Epidermal melanocyte (primary cell): ENCODE measurements at regions not wholly inside any gene's neighbourhood (a gene's known extent, or its start where the extent isn't known, plus 50 kb on each side); places are given as distances from the start of the nearest gene placed in this dataset.
"Not testable (repeated sequence)": the region's sequence is repeated elsewhere in the genome, so short reads cannot be mapped to it uniquely, and the experiment has no call there.

Experiments
- DNase-seq: peaks from one replicate; pipeline ENCODE4 v3.0.0; 2011; ENCODE audit warnings: low spot score; ENCODE audit not compliant: insufficient read length

DNA sequence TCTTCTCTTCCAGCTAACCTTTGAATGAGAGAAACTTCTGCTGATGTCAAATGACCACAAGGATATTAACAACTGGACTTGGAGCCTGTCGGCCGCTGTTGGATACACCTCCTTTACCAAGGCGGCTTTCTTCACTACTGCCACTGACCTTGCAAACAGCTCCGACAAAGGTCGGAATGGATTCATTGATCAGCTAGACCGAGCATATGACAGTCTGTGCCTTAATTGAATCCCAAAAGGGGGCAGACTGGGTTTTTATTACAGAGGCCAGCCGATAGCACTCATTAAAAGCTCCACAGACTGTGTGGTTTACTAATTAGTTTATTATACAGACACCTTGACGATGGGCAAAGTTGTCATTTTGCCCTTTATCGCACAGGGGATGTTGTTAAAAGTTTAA lies 394.5 kb downstream of the RERGL start:
- no peak for DNase-seq

DNA sequence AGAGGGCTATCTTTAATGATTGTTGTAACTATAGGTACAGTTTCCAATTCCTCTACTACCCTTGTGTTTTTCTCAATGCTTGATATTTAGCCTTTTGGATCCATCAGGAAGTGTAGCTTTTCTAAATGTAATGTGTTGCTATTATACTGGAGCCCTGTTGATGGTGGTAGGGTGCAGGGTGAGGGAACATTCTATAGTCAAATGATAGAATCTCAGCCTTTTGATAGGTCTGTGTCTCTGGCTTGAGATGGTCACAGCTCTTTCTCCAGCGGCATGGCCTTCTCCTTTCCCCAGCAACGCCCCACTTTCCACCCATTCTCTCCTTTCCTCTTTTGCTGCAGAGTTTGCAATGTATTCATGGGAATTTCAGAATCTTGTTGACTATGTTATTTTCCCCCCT lies 398.6 kb downstream of the RERGL start:
- DNase-seq: no peak

DNA sequence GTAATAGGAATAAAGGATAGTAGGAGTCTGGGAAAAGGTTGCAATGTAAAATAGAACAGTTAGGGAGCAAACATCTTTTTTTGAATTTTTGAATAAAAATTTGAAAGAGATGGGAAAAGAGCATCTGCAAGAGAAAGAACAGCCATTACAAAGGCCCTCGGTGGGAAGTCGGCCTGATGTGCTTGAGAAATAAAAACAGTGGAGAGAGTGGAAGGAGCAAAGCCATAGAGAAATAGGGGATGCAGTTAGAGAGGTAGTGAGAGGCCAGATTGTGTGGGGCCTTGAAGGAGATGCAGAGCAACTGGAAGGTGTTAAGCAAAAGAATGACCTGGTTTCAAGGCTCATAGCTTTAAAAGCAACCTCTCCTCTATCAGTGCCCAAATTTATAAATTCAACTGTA lies 409.8 kb downstream of the RERGL start:
- DNase-seq: no peak

DNA sequence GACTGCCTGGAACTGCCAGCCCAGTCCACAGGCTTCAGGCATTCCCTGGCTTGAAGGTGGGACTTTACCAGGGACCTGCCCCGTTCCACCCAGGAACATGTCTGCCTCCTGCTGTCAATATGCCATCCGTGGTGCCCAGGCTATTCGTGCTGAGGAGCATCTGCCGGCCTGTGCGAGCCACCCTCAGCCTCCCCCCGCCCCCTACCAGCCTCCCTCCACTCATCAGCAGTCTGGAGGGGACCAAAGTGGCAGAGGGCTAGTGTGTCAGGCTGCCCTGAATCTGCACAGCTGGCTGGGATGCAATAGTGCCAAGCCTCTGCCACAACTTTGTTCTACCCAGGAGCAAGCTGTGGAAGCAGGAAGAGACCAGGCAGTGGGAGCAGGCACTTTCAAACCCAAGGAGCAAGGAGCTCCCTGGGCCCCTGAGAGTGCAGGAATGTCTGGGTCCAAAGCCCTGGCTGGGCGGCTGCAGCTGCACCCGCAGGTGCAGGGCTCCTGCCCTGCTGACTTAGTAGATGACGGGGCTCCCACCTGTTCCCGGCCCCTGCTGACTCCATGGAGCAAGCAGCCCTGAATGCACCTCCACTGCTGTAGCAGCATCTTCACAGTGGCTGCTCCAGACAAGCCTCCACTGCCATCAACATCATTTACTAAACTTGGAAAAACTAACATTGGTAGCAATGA lies 423.2 kb downstream of the RERGL start:
- DNase-seq: no peak

DNA sequence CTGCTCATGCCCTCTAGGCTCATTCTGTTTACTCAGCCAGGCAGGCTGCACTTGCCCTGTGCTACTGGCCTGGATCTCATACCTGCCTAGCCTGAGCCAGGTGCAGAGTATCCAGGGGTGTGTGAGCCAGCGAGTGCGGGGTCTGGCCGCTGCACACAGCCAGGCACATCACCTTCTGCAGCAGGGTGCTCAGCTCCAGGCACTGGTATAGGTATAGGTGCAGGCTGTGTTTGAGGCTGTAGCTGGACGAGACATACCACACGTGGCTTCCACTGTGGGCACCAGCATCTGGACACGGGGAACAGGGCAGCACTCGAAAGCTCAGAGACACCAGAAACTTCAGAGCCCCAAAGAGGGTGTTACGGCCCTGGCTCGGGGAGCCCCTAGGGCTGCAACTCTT lies 424.2 kb downstream of the RERGL start:
- DNase-seq: no peak

DNA sequence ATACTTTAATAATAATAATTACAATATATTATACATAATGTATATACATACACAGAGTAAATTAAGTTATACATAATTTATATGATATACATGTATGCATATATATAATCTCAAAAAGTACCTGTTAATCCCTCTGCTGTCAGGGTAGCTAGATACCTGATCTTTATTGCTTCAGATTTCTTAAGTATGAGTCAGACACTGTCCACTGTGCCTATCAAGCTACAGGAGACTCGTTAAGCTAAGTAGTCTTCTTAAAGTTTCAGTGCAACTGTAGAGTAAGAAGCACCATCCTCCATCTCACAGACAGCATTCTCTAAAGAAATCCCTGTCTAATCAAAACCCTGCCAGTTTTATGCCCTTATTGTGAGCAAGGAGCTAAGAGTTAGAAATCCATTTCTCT lies 428.7 kb downstream of the RERGL start:
- DNase-seq: no peak

DNA sequence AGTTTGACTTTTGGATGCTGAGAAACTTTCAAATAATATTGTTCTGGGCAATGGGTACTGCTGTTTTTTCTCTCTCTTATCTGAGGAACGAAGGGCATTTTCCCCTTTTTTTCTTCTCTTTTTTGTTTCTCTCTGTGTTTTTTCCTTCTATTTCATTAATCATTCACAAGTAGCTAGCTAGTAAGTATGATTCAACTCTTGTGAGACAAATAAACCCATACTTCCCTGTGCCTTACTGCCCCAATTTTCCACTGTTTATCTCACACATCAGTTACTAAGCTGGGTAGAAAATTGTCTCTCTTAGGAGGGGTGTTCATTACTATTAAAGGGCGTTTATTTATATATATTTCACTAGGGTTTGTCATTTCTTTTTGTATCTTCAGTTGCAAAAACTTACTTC lies 437.6 kb downstream of the RERGL start:
- DNase-seq: no peak

DNA sequence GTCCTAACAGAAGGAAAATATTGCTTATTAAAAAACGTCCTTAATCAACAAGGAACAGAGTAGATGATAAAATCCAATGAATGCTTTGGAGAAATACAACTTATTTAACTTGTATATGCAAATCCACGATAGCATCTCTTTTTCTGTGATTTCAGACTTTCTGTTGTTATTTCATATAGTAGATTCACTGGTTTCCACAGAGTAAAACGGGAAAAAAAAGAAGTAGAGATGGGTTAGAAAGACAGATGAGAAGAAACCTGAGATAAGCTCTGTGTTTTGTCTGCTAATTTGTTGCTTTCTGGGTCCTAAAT lies 447.7 kb downstream of the RERGL start:
- no peak for DNase-seq

DNA sequence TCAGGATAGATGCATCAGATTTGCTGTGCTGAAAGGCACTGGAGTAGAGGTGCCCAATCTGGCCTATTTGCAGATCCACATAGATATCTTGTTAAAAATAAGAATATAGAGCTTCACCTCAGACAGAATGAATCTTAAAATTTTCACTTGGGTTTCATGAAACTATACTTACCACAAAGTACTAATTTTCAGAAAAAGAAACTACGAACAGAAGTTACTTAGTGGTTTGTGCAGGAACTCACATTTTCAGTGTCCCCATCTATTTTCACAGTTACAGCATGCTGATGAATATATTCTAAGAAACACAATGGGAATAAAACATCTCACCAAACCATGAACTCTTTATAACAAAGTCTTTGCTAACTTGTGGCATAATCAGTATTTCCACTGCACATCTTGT lies 449.4 kb downstream of the RERGL start:
- DNase-seq: no peak

DNA sequence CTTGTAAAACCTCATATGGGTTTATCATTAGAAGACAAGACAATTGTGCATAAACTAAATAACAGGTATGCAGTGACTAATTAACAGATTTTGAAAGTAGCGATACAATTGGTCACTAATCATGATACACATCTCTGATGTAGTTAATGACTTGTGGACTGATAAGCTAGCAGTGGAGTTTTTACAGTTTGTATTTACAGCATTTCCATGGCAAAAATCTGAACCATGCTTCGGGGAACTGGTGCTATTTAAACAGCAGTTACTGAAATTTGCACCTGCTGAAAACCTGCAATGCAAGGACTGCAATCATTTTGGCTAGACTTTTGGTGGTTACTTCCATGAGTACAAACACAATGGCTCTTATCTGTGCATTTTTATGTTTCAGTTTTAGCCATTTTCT lies 471.2 kb downstream of the RERGL start:
- no peak for DNase-seq

DNA sequence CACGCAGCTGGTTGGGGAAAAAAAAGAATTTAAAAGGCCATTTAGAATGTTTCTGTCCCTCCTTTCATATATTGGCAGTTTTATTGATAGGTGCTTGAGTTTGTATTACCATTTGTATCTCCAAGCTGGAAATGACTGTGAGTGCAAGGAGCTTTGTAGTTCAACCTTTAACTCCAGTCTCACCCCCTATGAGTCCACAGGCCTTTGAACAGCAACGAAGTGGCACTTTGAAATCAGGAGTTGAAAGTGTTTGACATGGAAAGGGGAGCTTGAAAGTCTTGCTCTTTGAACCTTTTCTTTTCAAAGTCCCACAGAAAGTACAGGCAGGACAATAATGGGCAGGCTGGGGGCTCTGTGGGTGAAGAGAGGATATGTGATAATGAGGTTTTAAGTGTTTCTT lies 480.3 kb downstream of the RERGL start:
- DNase-seq: no peak

DNA sequence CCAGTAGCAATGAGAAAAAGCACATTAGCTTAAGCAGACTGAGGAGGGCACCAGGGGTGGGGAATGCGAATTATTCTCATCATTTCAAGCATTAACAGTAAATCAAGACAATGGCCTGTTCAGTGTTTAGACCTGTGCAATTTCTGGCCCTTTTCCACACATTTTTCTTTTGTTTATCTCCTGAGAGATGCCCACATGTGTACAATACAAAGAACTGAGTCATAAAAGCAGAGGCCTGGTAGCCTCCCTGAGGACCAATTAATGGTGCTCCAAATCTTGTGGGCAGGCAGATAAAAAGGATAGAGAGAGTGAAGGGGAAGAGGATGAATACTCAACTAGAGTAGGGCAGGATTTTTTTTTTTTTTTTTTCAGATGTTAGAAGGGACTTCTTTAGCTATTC lies 480.8 kb downstream of the RERGL start:
- DNase-seq: no peak

DNA sequence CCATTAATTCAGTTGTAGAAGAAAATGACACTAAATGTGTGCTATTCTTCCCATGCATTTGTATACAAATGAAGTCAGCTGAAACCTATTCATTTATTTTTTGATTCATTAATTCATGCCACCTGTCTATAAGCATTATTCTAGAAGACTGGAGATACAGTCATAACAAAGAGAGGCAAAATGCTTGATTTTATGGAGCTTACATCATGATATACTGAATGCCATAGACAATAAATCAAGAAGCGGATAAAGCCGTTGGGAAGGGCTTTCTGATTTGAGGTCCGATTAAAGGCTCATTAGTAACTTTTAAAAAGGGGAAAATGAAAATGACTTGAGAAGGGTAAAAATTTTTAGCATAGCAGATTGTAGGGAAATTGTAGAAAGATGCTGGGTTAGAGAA lies 494.9 kb downstream of the RERGL start:
- no peak for DNase-seq

DNA sequence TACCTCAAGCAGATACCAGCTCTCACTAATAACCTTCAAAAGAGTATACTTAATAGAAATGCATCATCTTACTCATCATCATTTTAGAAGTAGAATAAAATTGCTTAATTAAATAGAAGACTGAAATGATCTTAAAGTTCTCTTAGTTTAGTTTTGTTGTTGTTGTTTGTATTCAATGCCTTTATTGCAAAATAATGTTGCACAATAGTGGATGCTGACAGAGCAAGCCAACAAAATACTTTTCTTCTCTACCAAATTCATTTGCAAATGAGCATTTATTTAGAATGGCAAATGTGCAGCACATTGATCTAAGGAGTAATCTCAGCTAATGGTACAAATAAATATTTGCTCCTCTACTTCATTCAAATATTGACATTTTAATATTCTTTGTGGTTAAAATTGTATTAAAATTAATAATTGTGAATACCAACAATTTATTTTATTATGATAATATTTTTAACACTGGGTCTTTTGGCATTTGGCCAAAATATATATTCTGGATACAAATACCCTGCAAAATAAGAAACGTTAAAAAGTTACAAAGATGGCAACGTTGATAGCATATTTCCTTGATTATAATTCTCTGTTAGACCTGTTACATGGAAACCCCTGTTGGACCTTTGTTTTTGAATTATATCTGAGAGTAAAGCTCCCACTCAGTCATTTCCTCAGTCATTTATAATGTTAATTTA lies 496.1 kb downstream of the RERGL start:
- no peak for DNase-seq

DNA sequence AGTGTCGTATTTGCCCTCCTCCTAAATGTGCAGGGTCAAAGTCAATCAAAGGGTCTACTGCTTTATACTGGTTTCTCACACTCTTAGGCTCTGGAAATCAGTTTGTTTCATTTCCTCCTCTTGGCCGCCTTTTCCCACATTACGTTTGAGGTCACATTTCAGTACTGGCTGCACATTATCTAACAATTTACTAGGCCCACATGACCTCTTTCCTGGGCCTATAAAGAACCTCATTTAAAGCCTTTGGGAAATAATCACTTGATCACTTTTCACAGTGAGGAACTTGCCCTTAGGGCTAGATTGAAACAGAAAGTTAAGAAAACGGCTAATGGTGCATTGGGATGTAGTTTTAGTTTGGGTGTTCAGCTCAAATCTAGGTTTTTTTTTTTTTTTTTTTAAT lies 497.5 kb downstream of the RERGL start:
- DNase-seq: peak; percentile 23

DNA sequence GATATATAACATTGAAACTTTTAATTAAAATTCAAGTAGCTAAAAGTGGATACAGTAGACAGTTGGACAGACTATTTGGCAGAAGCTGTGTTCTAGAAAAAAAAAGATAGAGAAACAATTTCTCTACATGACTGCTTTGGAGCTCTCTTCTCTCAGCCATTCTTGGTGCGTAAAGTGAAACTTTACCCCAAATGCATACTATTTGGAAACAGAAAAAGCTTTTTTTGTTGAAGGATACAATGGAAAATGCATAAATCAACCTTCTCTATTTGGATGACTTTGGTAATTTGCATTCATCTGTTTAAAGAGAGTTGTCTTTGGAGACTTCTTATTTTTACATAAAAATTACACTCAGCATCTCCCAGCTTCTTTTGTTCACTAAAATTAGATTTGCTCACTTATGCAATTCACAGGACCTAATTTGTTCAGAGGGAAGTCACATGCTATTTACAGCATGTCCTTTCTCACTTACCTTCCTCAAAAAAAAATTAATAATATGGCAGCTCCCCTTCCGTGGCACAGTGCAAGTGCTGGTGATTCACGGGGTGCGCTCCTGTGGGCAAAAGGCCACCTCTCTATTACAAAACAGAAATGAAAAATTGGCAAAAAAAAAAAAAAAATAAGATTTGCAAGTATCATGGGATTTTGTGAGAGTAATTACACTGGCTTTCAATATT lies 498.9 kb downstream of the RERGL start:
- DNase-seq: no peak

DNA sequence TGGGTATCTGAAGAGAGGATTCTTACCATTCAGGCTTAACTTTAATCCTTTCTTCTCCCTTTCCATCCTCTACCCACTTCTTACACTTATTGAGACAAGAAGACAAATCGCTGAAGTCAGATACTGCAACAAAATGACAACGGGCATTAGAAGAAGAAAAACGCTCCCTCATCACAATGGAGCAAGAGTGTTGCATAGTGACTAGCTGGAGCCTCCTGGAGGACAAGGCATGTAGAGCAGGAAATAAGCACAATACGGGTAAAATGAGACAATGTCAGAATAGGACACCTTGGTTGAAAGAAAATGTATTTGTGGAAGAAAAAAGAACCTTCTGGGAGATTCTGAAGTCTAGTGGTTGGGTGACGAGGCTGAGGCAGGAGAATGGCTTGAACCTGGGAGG lies 501.0 kb downstream of the RERGL start:
- DNase-seq: no peak

DNA sequence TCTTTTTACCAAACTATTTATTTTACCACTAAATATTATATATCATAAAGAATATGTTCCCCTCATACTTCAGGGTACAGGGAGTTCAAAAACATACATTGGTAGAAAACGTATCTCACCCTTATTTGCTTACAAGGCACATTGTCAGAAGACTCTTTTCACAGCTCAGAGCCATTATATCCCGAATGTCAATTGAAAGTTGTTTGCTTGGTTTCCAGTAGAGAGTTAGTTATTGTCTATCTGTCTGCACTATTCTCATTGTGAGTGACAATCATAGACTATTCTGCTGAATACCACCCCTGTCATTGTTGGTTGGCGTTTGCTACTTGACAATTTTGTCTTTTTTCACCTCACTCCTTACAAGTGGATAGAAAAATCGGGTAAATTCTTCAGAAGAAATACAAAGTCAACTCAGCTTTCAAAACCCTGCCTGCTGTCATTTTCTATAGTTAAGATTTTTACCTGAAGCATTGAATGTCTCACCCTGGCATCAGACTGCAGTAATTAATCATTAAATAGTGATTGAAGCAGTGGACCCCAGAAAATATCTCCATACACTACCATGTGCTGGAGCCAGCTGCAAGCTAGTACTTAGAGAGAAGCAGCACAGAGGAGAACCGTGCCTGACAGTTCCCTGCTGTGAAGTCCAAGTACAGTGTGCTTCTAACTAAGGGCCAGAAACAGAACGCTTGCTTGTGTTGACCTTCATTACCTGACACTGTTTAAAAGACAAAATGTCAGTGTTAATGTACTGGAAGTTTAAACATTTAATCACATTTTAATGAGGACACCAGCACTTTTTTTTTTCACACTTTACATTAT lies 510.6 kb downstream of the RERGL start:
- DNase-seq: no peak

DNA sequence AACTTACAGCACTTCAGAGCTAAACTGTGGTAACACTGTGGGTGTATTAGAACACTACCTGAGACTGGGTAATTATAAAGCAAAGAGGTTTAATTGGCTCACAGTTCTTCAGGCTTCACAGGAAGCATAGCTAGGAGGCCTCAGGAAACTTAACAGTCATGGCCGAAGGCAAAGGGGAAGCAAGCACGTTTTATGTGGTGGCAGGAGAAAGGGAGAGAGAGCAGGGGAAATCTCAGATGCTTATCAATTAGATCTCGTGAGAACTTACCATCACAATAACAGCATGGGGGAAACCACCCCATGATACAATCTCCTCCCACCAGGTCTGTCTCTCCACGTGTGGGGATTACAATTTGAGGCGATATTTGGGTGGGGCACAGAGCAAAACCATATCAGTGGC lies 512.6 kb downstream of the RERGL start:
- no peak for DNase-seq

DNA sequence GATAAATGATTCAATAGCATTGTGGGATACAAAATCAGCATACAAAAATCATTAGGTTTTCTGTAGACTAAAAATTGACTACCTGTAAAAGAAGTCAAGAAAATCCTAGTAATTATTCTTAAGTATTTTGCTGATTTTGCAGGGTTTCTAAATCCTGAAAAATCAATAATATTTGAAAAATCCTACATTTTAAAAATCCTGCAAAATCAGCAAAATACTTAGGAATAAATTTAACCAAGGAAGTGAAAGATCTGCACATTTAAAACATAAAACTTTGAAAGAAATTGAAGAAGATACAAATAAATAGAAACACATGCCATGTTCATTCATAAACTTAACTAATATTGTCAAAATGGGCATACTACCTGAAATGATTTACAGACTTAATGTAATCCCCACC lies 517.7 kb downstream of the RERGL start:
- no peak for DNase-seq

DNA sequence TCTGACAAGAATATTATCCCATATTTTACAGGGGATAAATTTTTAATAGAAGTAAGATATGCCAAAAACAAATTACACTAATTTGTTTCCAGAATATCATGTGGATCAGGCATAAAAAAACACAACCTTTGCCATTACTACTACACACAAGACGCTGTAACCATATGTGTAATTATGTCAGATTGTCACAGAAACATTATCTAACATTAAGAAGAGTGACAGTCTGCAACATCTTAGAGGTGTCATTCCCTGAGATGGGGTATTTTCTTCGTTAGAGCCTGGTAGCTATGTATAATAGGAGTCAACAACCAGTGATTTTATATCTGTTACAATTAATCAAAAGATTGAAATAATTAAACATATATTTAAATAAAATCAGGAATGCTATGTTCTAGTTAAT lies 518.9 kb downstream of the RERGL start:
- DNase-seq: no peak

DNA sequence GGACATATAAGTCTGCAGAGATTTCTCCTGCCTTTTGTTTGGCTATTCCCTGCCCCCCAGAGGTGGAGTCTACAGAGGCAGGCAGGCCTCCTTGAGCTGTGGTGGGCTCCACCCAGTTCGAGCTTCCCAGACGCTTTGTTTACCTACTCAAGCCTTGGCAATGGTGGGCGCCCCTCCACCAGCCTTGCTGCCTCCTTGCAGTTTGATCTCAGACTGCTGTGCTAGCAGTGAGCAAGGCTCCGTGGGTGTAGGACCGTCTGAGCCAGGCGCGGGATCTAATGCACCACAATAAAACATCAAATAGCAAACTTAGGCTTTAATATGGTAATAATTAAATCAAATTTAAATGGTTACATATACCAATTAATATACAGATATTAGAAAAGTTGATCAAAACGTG lies 525.4 kb downstream of the RERGL start:
- not testable (repeated sequence) for DNase-seq
